Transverse colon (tissue), 4 donors: ENCODE measurements at regions not wholly inside any gene's neighbourhood (a gene's known extent, or its start where the extent isn't known, plus 50 kb on each side); places are given as distances from the start of the nearest gene placed in this dataset.

Experiments
- CTCF ChIP-seq, 5 experiments: fragments of 200-600 bp in 3 of 5; fragments of 450-650 bp in 2 of 5; sonication (generic) in 3 of 5; IDR thresholded peaks; 1 replicate in 2 of 5; 2 replicates in 3 of 5; pipeline ENCODE4 v1.5.1; 2016 to 2017; ENCODE audit warnings: antibody characterized with exemption in 5 of 5, inconsistent platforms in 3 of 5, mild to moderate bottlenecking in 2 of 5, moderate library complexity in 1 of 5
- POLR2AphosphoS5 ChIP-seq, 3 donors: sonication (generic); formaldehyde crosslinking; IDR thresholded peaks; one replicate each; pipeline ENCODE4 v1.6.1; 2016; ENCODE audit warnings: antibody characterized with exemption in 3 of 3

DNA sequence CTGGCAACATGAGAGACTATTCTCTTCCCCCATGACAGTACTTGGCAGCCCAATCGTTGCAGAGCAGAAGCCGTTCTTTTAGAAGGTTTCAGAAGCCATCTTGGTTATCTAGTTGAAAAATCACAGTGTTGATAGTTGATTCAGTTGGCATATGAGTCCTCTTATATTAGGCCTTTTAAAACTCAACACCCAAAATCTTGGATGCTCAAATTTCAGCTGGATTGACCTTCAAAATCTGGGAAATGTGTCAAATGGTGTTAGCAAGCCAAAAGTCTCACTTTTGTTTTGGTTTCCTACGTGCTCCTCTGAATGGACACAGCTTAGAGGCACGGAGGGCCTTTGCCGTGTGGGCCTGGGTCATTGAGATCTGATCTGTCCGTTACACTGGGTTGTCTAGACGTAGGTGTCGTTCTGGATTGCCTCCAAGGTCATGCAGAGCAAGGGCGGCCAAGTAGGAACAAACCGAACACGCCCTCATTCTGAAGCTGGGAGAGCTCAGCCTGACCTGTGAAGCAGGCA lies 59.3 kb upstream of the BMPER start:
- TF ChIP-seq CTCF (IDR thresholded peaks at IDR 0.05) (no peak), POLR2AphosphoS5 (IDR thresholded peaks at IDR 0.05) (no peak)
